ENCODE measurements at regions not wholly inside any gene's neighbourhood (a gene's known extent, or its start where the extent isn't known, plus 50 kb on each side); places are given as distances from the start of the nearest gene placed in this dataset.
A peak's percentile ranks its signal among the peaks of the same experiment; 100 is the strongest.

DNA sequence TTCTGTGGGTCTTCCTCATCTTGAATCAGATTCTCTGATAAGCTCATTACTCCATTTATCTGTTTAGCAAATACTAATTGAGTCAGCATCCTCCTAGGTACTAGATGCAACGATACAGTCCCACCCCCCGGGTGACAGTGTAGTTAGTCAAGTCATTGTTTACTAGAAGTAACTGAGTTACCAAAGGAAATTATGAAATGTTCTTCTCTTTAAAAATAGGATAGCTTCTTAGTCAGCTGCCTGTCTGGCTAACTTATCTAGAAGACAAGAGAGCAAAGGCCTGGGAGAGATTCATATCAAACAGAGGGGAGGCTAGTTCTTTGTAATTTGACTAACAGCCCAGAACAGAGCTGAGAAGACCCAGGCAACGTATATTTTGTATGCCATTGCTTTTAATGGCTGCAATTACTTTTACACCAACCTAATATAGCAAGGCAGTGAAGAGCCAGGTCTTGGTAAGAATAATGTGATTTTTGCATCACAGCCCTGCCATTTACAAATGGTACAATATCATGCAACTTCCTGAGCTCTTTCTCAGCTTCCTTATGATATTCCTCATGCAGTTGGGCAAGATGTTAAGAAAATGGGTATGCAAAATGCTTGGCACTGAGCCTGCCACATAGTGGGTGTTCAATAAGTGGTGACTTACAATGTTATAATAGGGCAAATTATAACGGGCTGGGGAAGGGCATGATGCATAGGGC is 149.9 kb downstream of the CHIC2 start:
- Histone ChIP-seq H3K27me3 (no peaks in the 10 kb centered on the region), H4K20me1 (no peaks in the 10 kb centered on the region), H3K4me2 (peak overlapping the region in 5 of 11 experiments; percentile 33 to 75 (median 60); a peak in 10 of 22 replicates), H3K4me3 (no peak overlapping the region), H3K9me3 (replicated peaks in 1 of 11) (no peaks in the 10 kb centered on the region), H3K27ac (peak overlapping the region in 4 of 11 experiments; percentile 34 to 71 (median 68); a peak in 7 of 22 replicates), H3K4me1 (peaks cover 0 to 65% (median under 1%) of the 10 kb centered on the region in 10 experiments; a peak in 9 of 20 replicates), H3K9ac (peak overlapping the region in 2 of 11 experiments; percentile 36 to 46; a peak in 3 of 22 replicates), H3K36me3 (no peaks in the 10 kb centered on the region)
- no peak for TF ChIP-seq Cebpa-rat (IDR thresholded peaks at IDR 0.05)

DNA sequence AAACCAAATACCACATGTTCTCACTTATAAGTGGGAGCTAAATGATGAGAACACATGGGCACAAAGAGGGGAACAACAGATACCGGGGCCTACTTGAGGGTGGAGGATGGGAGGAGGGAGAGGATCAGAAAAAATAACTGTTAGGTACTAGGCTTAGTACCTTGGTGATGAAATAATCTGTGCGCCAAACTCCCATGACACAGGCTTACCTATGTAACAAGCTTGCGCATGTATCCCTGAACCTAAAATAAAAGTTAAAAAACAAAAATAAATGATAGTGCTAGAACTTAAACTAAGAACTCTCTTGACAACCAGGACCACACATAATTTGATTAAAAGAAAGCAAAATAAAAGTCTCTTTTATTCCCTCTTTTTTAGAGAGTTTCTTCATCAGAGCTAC is 150.6 kb downstream of the CHIC2 start:
- Histone ChIP-seq H3K36me3 (no peaks in the 10 kb centered on the region), H3K9ac (no peak overlapping the region), H3K9me3 (replicated peaks in 1 of 11) (no peaks in the 10 kb centered on the region), H3K27me3 (no peaks in the 10 kb centered on the region), H3K4me3 (no peak overlapping the region), H3K4me1 (peaks cover 0 to 65% (median 6%) of the 10 kb centered on the region in 10 experiments; a peak in 13 of 20 replicates), H3K4me2 (peak overlapping the region in 4 of 11 experiments; percentile 51 to 75 (median 60); a peak in 8 of 22 replicates), H4K20me1 (no peaks in the 10 kb centered on the region), H3K27ac (peak overlapping the region in 3 of 11 experiments; percentile 67 to 71 (median 69); a peak in 6 of 22 replicates)
- TF ChIP-seq Cebpa-rat (IDR thresholded peaks at IDR 0.05): no peak

DNA sequence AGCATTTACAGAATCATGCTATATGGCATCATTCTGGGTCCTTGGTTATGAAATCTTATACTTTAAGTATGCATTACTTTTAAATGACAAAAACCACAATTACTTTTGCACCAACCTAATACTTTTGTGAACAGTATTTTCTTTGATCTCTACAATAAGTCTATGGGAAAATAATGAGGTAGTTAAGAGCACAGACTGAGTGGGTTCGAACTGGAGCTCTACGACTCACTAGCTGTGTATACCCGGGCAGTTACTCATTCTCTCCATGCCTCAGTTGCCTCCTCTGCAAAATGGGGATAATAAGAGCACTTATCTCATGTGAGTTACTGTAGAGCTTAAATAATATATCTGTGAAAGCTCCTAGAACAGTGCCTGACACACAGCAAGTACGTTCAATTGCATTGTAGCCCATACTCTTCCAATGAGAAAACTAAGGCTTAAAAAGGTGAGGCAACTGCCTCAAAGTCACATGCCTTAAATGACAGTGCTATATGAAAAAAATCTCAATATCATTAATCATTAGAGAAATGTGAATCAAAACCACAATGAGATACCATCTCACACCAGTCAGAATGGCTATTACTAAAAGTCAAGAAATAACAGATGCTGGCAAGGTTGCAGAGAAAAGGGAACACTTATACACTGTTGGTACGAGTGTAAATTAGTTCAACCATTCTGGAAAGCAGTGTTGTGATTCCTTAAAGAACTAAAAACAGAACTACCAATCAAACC is 151.5 kb downstream of the CHIC2 start:
- Histone ChIP-seq H3K27me3 (no peaks in the 10 kb centered on the region), H3K4me1 (peaks cover 0 to 65% (median 8%) of the 10 kb centered on the region in 10 experiments; a peak in 13 of 20 replicates), H4K20me1 (no peaks in the 10 kb centered on the region), H3K9me3 (replicated peaks in 1 of 11) (no peaks in the 10 kb centered on the region), H3K9ac (no peak overlapping the region), H3K4me2 (no peak overlapping the region), H3K4me3 (no peak overlapping the region), H3K27ac (no peak overlapping the region), H3K36me3 (no peaks in the 10 kb centered on the region)
- no peak for TF ChIP-seq Cebpa-rat (IDR thresholded peaks at IDR 0.05)

DNA sequence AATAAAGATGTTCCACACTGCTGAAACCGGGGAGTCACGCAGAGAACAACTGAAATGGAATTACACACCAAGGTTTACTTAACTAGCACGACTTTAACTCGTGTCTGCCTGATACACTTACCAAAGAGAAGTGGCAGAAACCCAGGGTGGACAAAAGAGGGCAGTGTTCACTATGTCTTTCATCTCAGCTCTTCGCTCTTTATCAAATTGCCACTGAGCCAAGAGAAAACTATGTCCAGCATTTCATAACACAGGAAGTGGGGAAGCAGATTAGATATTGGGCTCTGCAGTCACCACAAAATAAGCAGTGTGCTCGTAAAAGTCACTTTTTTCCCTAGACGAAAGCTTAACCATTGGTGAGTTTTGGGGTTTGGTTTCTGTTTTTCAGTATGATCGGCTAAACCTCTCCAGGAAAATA is 155.7 kb downstream of the CHIC2 start:
- Histone ChIP-seq H3K4me2 (peak overlapping the region in 8 of 11 experiments; percentile 4 to 69 (median 54); a peak in 14 of 22 replicates), H3K9me3 (replicated peaks in 1 of 11) (no peaks in the 10 kb centered on the region), H3K4me3 (no peak overlapping the region), H3K4me1 (peaks cover 11 to 44% (median 20%) of the 10 kb centered on the region in 10 experiments; a peak in 19 of 20 replicates), H3K27me3 (no peaks in the 10 kb centered on the region), H4K20me1 (no peaks in the 10 kb centered on the region), H3K9ac (peak overlapping the region in 3 of 11 experiments; percentile 33 to 41 (median 34); a peak in 4 of 22 replicates), H3K27ac (peak overlapping the region in 5 of 11 experiments; percentile 19 to 56 (median 49); a peak in 9 of 22 replicates), H3K36me3 (no peaks in the 10 kb centered on the region)
- no peak for TF ChIP-seq Cebpa-rat (IDR thresholded peaks at IDR 0.05)

DNA sequence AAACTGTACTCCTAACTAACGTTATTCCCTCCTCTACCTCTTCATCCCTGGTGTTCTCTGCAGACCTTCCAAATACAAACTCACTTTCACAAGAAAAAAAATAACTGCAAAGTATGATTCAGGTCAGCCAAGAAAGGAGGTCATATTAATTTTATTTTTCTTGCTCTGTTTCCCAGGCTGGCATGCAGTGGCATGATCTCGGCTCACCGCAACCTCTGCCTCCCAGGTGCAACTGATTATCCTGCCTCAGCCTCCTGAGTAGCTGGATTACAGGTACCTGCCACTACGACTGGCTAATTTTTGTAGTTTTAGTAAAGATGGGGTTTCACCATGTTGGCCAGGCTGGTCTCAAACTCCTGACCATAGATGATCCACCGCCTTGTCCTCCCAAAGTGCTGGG is 156.6 kb downstream of the CHIC2 start:
- H3K27ac ChIP-seq: no peak overlapping the region
- peak overlapping the region in 1 of 11 experiments; percentile 57; a peak in 1 of 22 replicates for H3K4me2 ChIP-seq
- no peaks in the 10 kb centered on the region for H3K27me3 ChIP-seq
- TF ChIP-seq Cebpa-rat (IDR thresholded peaks at IDR 0.05): no peak
- peaks cover 11 to 41% (median 20%) of the 10 kb centered on the region in 10 experiments; a peak in 19 of 20 replicates for H3K4me1 ChIP-seq
- no peaks in the 10 kb centered on the region for H3K36me3 ChIP-seq
- no peaks in the 10 kb centered on the region for H3K9me3 ChIP-seq (replicated peaks in 1 of 11)
- H3K4me3 ChIP-seq: no peak overlapping the region
- no peak overlapping the region for H3K9ac ChIP-seq
- no peaks in the 10 kb centered on the region for H4K20me1 ChIP-seq

DNA sequence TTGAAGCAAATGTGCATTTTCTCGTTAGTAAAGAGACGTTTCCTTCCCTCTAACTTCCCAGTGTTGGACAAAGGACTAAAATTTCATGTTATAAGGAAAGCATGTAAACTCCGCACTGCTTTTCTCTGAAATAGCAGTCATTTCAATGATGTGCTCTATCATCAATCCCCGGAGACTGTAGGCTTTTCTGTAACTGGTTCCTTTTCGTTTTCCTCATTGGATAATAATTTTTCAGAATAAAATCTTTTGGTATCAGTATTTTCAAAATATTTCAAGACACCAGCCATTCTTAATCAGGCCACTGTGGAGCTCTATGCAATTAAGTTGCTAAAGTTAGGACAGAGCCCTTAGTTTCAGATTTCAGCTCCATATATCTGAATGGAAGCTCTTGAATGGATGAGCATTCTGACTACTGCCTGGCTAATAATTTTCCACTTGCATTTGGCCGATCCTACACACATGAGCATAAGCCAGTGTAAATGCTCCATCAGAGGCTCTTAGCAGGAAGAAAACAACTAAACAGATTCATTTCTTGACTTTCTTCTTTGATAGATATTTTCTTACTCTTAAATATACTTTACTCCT is 157.7 kb downstream of the CHIC2 start:
- H4K20me1 ChIP-seq: no peaks in the 10 kb centered on the region
- H3K9ac ChIP-seq: peak overlapping the region in 3 of 11 experiments; percentile 55 to 65 (median 59); a peak in 3 of 22 replicates
- no peaks in the 10 kb centered on the region for H3K27me3 ChIP-seq
- H3K36me3 ChIP-seq: no peaks in the 10 kb centered on the region
- H3K4me1 ChIP-seq: peaks cover 11 to 41% (median 20%) of the 10 kb centered on the region in 10 experiments; a peak in 19 of 20 replicates
- no peak for TF ChIP-seq Cebpa-rat (IDR thresholded peaks at IDR 0.05)
- H3K9me3 ChIP-seq (replicated peaks in 1 of 11): no peaks in the 10 kb centered on the region
- H3K4me2 ChIP-seq: peak overlapping the region; percentile 68 to 88 (median 76); a peak in 21 of 22 replicates
- H3K4me3 ChIP-seq: peak overlapping the region in 4 of 10 experiments; percentile 34 to 48 (median 37); a peak in 3 of 20 replicates
- H3K27ac ChIP-seq: peak overlapping the region in 2 of 11 experiments; percentile 37 to 71; a peak in 3 of 22 replicates

DNA sequence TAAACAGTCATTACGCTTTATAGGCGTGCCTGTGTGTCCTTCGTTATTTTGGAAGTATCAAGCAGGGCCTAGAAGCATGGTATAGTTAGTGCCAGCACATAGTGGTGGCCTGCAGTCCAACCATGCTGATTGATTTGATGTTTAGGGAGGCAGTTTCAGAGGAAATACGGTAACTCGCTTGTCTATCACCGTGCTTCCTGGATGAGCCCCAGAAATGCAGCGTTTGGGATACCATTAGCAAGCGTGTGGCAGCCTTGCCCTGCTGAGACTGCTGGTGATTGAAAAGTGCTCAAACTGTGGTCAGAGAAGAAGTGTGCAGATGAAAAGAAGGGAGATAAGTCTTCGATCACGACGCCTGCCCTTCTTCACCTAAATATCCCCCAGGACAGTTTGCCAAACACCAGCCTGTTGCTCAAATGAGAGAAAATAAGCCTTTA is 158.4 kb downstream of the CHIC2 start:
- peaks cover 11 to 41% (median 20%) of the 10 kb centered on the region in 10 experiments; a peak in 19 of 20 replicates for H3K4me1 ChIP-seq
- no peaks in the 10 kb centered on the region for H4K20me1 ChIP-seq
- TF ChIP-seq Cebpa-rat (IDR thresholded peaks at IDR 0.05): no peak
- no peaks in the 10 kb centered on the region for H3K27me3 ChIP-seq
- peak overlapping the region; percentile 68 to 88 (median 76) for H3K4me2 ChIP-seq
- H3K36me3 ChIP-seq: no peaks in the 10 kb centered on the region
- no peaks in the 10 kb centered on the region for H3K9me3 ChIP-seq (replicated peaks in 1 of 11)
- peak overlapping the region; percentile 21 to 53 (median 43); a peak in 15 of 20 replicates for H3K4me3 ChIP-seq
- H3K27ac ChIP-seq: peak overlapping the region in 7 of 11 experiments; percentile 37 to 71 (median 49); a peak in 13 of 22 replicates
- peak overlapping the region; percentile 40 to 65 (median 55); a peak in 19 of 22 replicates for H3K9ac ChIP-seq

DNA sequence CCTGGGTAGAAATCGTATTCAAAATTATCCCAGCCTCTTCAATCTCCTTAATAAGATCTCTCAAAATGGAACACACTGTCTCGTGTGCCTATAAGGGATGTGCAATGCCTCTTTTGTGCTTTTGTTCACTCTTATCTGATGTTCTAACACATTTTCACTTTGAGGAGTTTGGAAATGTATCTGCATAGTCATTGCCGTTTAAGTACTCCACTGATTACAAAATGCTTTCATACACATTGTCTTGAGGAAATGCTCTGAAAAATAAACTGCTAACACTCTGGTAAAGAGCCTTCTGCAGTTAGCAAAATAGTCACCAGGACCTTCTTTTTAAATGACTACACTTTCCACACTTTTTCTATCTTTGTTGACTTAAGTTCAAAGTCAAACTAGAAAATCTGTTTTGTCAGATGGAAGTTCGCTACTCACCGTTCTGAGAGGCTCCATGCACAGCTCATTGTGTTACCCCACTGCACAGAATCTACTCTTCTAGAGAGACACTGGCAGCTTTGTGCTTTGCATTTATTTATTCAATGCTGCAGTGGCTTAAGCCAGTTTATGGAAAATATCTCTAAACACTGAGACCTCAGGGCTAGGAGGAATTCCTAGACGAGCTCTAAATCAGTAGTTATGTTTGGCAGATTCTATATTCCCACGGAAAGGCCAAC is 159.0 kb downstream of the CHIC2 start:
- H3K4me3 ChIP-seq: no peak overlapping the region
- H3K4me2 ChIP-seq: peak overlapping the region; percentile 68 to 88 (median 76); a peak in 21 of 22 replicates
- H4K20me1 ChIP-seq: no peaks in the 10 kb centered on the region
- no peak overlapping the region for H3K27ac ChIP-seq
- H3K27me3 ChIP-seq: no peaks in the 10 kb centered on the region
- H3K9me3 ChIP-seq (replicated peaks in 1 of 11): no peaks in the 10 kb centered on the region
- no peak for TF ChIP-seq Cebpa-rat (IDR thresholded peaks at IDR 0.05)
- H3K9ac ChIP-seq: no peak overlapping the region
- H3K4me1 ChIP-seq: peaks cover 11 to 41% (median 20%) of the 10 kb centered on the region in 10 experiments; a peak in 19 of 20 replicates
- no peaks in the 10 kb centered on the region for H3K36me3 ChIP-seq

Data from BLaER1 treated with 17β-estradiol and CSF1 and Interleukin-3, amounts not matched to agents 10 nM and 100 nM (cell line).